Muscle of leg (tissue), 3 donors: ENCODE measurements at regions not wholly inside any gene's neighbourhood (a gene's known extent, or its start where the extent isn't known, plus 50 kb on each side); places are given as distances from the start of the nearest gene placed in this dataset.

Source experiments
- DNase-seq: peaks from one replicate; pipeline ENCODE4 v3.0.0; 2013
- H3K27ac ChIP-seq: one replicate; pipeline ENCODE4 v1.5.1; 2013; ENCODE audit warnings: mild to moderate bottlenecking, low read length, control low read depth
- H3K27me3 ChIP-seq: one replicate; pipeline ENCODE4 v1.6.1; 2013; ENCODE audit warnings: low read length; ENCODE audit not compliant: control insufficient read depth, insufficient read depth
- H3K36me3 ChIP-seq: one replicate; pipeline ENCODE4 v1.6.1; 2013; ENCODE audit warnings: low read length; ENCODE audit not compliant: control insufficient read depth, insufficient read depth
- H3K4me1 ChIP-seq: one replicate; pipeline ENCODE4 v1.6.1; 2013; ENCODE audit warnings: low read length; ENCODE audit not compliant: control insufficient read depth, insufficient read depth
- H3K4me3 ChIP-seq: one replicate; pipeline ENCODE4 v1.5.1; 2013; ENCODE audit warnings: low read length, control low read depth
- H3K9me3 ChIP-seq: replicated peaks from 2 replicates; pipeline ENCODE4 v1.6.1; 2013; ENCODE audit warnings: low read depth, low read length; ENCODE audit not compliant: control insufficient read depth
- whole genome bisulfite sequencing: methylation state at CpG from one replicate; pipeline ENCODE4 v1.1.5; 2013; ENCODE audit warnings: missing lambda C conversion rate; ENCODE audit not compliant: insufficient coverage; 5-methylcytosine and 5-hydroxymethylcytosine counted together

GRCh38 chr13:106259928-106260327, 275.5 kb downstream of the EFNB2 start:
- 93% methylated on average over 19 of the region's 19 CpGs for WGBS
- no peaks in the 10 kb centered on the region for H3K36me3 ChIP-seq
- H3K4me1 ChIP-seq: no peaks in the 10 kb centered on the region
- H3K27ac ChIP-seq: no peak overlapping the region
- no peak for DNase-seq
- H3K9me3 ChIP-seq: peaks cover 10% of the 10 kb centered on the region
- H3K27me3 ChIP-seq: no peaks in the 10 kb centered on the region
- H3K4me3 ChIP-seq: no peak overlapping the region

GRCh38 chr13:106246666-106247188, 288.7 kb downstream of the EFNB2 start:
- Histone ChIP-seq H3K4me3 (no peak overlapping the region), H3K36me3 (no peaks in the 10 kb centered on the region), H3K4me1 (no peaks in the 10 kb centered on the region), H3K9me3 (no peaks in the 10 kb centered on the region), H3K27ac (no peak overlapping the region), H3K27me3 (no peaks in the 10 kb centered on the region)
- WGBS: no CpG with 5 or more reads among the region's 4 CpGs
- no peak for DNase-seq

GRCh38 chr13:106246242-106246641, 289.2 kb downstream of the EFNB2 start:
- DNase-seq: no peak
- no peak overlapping the region for H3K27ac ChIP-seq
- H3K4me3 ChIP-seq: no peak overlapping the region
- no peaks in the 10 kb centered on the region for H3K36me3 ChIP-seq
- WGBS: no CpG with 5 or more reads among the region's 3 CpGs
- no peaks in the 10 kb centered on the region for H3K9me3 ChIP-seq
- H3K4me1 ChIP-seq: no peaks in the 10 kb centered on the region
- H3K27me3 ChIP-seq: no peaks in the 10 kb centered on the region

GRCh38 chr13:106243011-106243565, 292.4 kb downstream of the EFNB2 start:
- DNase-seq: no peak
- WGBS: 100% methylated on average over 1 of the region's 6 CpGs
- Histone ChIP-seq H3K4me3 (no peak overlapping the region), H3K4me1 (no peaks in the 10 kb centered on the region), H3K27me3 (no peaks in the 10 kb centered on the region), H3K36me3 (no peaks in the 10 kb centered on the region), H3K27ac (no peak overlapping the region), H3K9me3 (no peaks in the 10 kb centered on the region)

- no peak overlapping the region for H3K4me3 ChIP-seq
- no peaks in the 10 kb centered on the region for H3K9me3 ChIP-seq
- no peak for DNase-seq
- no peaks in the 10 kb centered on the region for H3K36me3 ChIP-seq
- 90% methylated on average over 2 of the region's 10 CpGs for WGBS
- no peaks in the 10 kb centered on the region for H3K4me1 ChIP-seq
- no peaks in the 10 kb centered on the region for H3K27me3 ChIP-seq
- no peak overlapping the region for H3K27ac ChIP-seq
Measured at GRCh38 chr13:106241974-106242953, 293.2 kb downstream of the EFNB2 start.

- H3K4me1 ChIP-seq: no peaks in the 10 kb centered on the region
- no peak for DNase-seq
- WGBS: 74% methylated on average over 6 of the region's 8 CpGs
- H3K36me3 ChIP-seq: no peaks in the 10 kb centered on the region
- no peak overlapping the region for H3K4me3 ChIP-seq
- H3K27me3 ChIP-seq: no peaks in the 10 kb centered on the region
- no peak overlapping the region for H3K27ac ChIP-seq
- H3K9me3 ChIP-seq: no peaks in the 10 kb centered on the region
Measured at GRCh38 chr13:106238690-106239089, 296.8 kb downstream of the EFNB2 start.

- DNase-seq: no peak
- H3K36me3 ChIP-seq: no peaks in the 10 kb centered on the region
- H3K27me3 ChIP-seq: no peaks in the 10 kb centered on the region
- H3K4me1 ChIP-seq: no peaks in the 10 kb centered on the region
- WGBS: 77% methylated on average over 3 of the region's 9 CpGs
- H3K4me3 ChIP-seq: no peak overlapping the region
- H3K9me3 ChIP-seq: peaks cover 2% of the 10 kb centered on the region
- H3K27ac ChIP-seq: no peak overlapping the region
Measured at GRCh38 chr13:106234636-106235035, 300.8 kb downstream of the EFNB2 start.

GRCh38 chr13:106233134-106233735, 302.2 kb downstream of the EFNB2 start:
- H3K4me3 ChIP-seq: no peak overlapping the region
- WGBS: no CpG with 5 or more reads among the region's 1 CpG
- no peak overlapping the region for H3K27ac ChIP-seq

GRCh38 chr13:106232681-106233080, 302.8 kb downstream of the EFNB2 start:
- Histone ChIP-seq H3K4me1 (no peaks in the 10 kb centered on the region), H3K4me3 (no peak overlapping the region), H3K27me3 (no peaks in the 10 kb centered on the region), H3K9me3 (peaks cover 2% of the 10 kb centered on the region), H3K27ac (no peak overlapping the region), H3K36me3 (no peaks in the 10 kb centered on the region)
- no peak for DNase-seq
- no CpG with 5 or more reads among the region's 3 CpGs for WGBS

More at GRCh38 chr13:106233134-106233735, 302.2 kb downstream of the EFNB2 start:
- H3K27me3 ChIP-seq: no peaks in the 10 kb centered on the region
- peaks cover 2% of the 10 kb centered on the region for H3K9me3 ChIP-seq
- DNase-seq: no peak
- H3K36me3 ChIP-seq: no peaks in the 10 kb centered on the region
- no peaks in the 10 kb centered on the region for H3K4me1 ChIP-seq

GRCh38 chr13:106230450-106230849, 305.0 kb downstream of the EFNB2 start:
- WGBS: no CpG with 5 or more reads among the region's 1 CpG
- no peak for DNase-seq
- H3K9me3 ChIP-seq: peaks cover 2% of the 10 kb centered on the region
- H3K27me3 ChIP-seq: no peaks in the 10 kb centered on the region
- no peak overlapping the region for H3K27ac ChIP-seq
- no peaks in the 10 kb centered on the region for H3K36me3 ChIP-seq
- H3K4me3 ChIP-seq: no peak overlapping the region
- H3K4me1 ChIP-seq: no peaks in the 10 kb centered on the region
